GM12875 (cell line): ENCODE measurements at regions not wholly inside any gene's neighbourhood (a gene's known extent, or its start where the extent isn't known, plus 50 kb on each side); places are given as distances from the start of the nearest gene placed in this dataset.

ENCODE experiments used
- H3K4me3 ChIP-seq: one replicate; pipeline ENCODE4 v1.5.1; 2011; ENCODE audit warnings: low read depth, low read length, control low read depth
- TF ChIP-seq, protein P1 (sequence below): IDR thresholded peaks from 2 replicates; pipeline ENCODE4 v1.5.1; 2011; ENCODE audit warnings: low read depth, mild to moderate bottlenecking, control low read depth, inconsistent platforms, low read length, moderate library complexity, borderline replicate concordance; ENCODE audit not compliant: insufficient read depth

DNA sequence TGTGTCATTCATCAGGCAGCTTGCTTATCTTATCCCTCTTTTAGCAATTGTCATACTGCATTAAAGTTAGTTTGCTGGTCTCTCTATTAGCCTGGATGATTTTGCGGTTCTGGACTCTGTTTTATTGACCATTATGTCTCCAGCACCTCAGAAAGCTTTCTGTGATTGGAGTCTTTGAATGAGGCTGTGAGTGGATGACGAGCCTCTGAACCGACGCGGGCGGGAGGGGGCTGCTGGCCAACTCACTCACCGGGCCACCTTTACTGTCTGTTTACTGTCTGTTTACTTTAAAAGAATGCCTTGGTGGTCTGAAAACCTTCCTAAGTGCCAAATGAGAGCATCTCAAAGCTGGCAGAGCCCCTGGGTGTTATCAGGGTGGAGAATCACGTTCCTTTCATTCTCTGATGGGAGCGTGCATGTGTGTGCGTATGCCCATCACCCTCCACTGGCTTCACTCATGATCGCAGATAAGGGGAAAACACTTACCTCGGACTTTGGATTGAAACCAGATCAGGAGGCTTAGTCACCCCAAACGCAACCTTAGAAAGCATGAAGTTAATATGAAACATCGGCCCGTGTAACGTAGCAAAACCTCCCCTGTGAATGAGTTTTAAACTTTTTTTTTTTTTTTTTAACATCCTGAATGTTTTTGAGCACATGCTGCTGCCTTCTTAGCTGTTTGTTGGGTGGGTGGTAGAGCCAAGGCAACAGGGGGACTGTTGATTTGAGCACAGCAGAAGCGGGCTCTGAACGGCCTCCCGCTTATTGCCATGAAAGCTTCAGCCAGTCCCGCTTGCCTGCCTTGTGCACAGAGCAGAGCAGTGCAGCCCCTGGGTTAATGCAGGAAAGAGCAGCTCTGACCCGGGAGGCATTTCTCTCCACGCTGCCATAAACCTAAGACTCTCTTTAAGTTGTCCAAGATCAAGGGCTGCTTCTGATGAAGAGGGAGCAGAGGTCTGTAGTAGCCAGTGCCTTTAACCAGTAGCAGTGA, 173.6 kb downstream of the GADD45G start:
- TF ChIP-seq, protein P1, sequence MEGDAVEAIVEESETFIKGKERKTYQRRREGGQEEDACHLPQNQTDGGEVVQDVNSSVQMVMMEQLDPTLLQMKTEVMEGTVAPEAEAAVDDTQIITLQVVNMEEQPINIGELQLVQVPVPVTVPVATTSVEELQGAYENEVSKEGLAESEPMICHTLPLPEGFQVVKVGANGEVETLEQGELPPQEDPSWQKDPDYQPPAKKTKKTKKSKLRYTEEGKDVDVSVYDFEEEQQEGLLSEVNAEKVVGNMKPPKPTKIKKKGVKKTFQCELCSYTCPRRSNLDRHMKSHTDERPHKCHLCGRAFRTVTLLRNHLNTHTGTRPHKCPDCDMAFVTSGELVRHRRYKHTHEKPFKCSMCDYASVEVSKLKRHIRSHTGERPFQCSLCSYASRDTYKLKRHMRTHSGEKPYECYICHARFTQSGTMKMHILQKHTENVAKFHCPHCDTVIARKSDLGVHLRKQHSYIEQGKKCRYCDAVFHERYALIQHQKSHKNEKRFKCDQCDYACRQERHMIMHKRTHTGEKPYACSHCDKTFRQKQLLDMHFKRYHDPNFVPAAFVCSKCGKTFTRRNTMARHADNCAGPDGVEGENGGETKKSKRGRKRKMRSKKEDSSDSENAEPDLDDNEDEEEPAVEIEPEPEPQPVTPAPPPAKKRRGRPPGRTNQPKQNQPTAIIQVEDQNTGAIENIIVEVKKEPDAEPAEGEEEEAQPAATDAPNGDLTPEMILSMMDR = no peak
- no peak overlapping the region for H3K4me3 ChIP-seq

GRCh38 chr9:89779405-89780203, 174.8 kb downstream of the GADD45G start:
- H3K4me3 ChIP-seq = no peak overlapping the region
- TF ChIP-seq, protein P1 = no peak

GRCh38 chr9:89780959-89781358, 176.1 kb downstream of the GADD45G start:
- no peak overlapping the region for H3K4me3 ChIP-seq
- TF ChIP-seq, protein P1 = no peak

DNA sequence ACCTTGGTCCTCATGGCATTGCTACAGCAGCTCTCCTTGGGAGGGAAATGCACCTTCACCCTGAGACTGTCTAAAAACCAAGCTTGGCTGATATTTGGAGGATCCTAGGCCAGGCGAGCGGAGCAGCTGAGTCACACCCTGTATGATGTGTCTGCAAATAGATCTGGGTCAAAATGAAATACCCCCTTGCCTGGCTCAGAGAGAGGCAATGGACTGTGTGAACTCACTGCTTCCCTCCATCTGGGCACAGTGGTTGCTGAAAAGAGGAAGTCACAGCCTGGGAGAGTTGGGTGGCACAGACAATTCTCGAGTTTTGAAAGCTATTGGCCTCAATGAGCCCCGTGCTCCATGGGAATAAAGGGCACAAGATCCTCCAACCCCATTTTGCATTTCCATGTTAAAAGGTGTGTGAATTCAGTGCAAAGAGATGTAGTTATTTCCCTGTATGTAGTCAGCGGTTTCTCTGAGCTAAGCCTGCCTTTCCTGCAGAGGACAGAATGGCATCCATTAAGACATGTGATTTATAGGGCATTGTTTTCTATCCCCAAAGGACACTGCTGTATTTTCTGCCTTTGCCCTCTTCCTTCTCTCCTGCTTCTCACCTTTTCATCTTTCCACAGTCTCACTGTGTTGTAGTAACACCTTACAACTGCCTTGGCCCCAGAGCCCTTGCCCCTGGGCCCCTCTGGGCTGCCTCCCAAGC, 177.2 kb downstream of the GADD45G start:
- no peak overlapping the region for H3K4me3 ChIP-seq
- TF ChIP-seq, protein P1 = no peak

- H3K4me3 ChIP-seq = no peak overlapping the region
- TF ChIP-seq, protein P1 = no peak
Observed at GRCh38 chr9:89786655-89787054, 181.8 kb downstream of the GADD45G start.

GRCh38 chr9:89787595-89787994, 182.8 kb downstream of the GADD45G start:
- no peak overlapping the region for H3K4me3 ChIP-seq

More at GRCh38 chr9:89787595-89787994, 182.8 kb downstream of the GADD45G start:
- TF ChIP-seq, protein P1 = no peak
